WERI-Rb-1 (cell line): ENCODE measurements at regions not wholly inside any gene's neighbourhood (a gene's known extent, or its start where the extent isn't known, plus 50 kb on each side); places are given as distances from the start of the nearest gene placed in this dataset.
A peak's percentile ranks its signal among the peaks of the same experiment; 100 is the strongest.

ENCODE experiments used
- DNase-seq: peaks from one replicate; pipeline ENCODE4 v3.0.0-alpha.2; 2020
- H3K27ac ChIP-seq: fragments of 250-450 bp; sonication (Bioruptor Pico); 2 replicates; pipeline ENCODE4 v1.5.1; 2020; ENCODE audit warnings: mild to moderate bottlenecking, moderate library complexity
- H3K27me3 ChIP-seq: fragments of 250-450 bp; sonication (Bioruptor Pico); 2 replicates; pipeline ENCODE4 v1.5.1; 2021; ENCODE audit warnings: mild to moderate bottlenecking, low read depth, moderate library complexity; ENCODE audit not compliant: insufficient read depth, severe bottlenecking
- H3K36me3 ChIP-seq: fragments of 250-450 bp; sonication (Bioruptor Pico); 2 replicates; pipeline ENCODE4 v1.5.1; 2020; ENCODE audit warnings: mild to moderate bottlenecking, moderate library complexity
- H3K4me3 ChIP-seq: 2 replicates; pipeline ENCODE4 v1.5.1; 2011; ENCODE audit warnings: low read depth, mild to moderate bottlenecking, control low read depth, low read length
- H3K9me3 ChIP-seq: fragments of 250-450 bp; sonication (Bioruptor Pico); 2 replicates; pipeline ENCODE4 v1.5.1; 2021; ENCODE audit warnings: mild to moderate bottlenecking, moderate library complexity; ENCODE audit not compliant: severe bottlenecking
- TF ChIP-seq, protein P1 (sequence below): IDR thresholded peaks from 2 replicates; pipeline ENCODE4 v1.5.1; 2011; ENCODE audit warnings: low read depth, mild to moderate bottlenecking, control low read depth, inconsistent platforms, low read length

DNA sequence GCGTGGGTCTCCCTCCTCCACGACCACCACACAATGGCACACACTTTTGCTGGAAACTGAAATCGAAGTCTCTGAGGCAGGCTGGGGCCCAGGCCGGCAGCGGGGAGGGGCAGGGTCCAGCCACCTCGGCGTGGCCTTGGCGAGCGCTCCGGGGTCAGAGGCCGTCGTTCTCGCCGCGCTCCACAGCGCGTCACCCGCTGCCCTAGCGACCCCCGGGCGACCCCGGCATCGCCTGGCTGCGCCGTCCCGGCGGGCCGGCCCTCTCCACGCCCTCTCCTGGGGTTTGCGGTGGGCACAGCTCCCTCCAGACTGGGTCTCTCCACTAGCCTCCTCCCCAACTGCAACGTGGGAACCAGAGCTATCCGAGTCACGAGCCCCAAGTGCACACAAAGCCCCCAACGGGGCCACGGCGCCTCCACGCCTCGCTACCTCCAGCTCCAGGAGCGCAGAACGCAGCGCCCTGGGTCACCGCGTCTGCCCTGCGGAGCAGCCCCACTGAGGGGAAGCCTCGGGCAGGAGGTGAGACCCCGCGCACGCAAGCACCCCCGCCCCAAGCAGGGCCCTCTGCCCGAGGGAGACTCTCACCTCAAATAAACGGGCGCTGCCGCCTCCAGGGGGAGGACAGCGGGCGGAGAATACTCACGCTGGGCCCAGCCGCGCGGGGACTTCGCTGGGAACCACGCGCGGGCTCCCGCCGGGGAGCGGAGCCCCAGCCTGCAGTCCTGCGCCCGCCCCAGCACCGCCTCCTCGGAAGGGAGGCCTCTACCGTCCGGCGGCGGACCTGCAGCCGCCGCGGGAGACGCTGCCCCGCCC lies 134.0 kb upstream of the BARHL2 start:
- peak; percentile 22 for DNase-seq
- Histone ChIP-seq H3K36me3 (no peaks in the 10 kb centered on the region; the same call in 1 of the 2 replicates), H3K9me3 (no peaks in the 10 kb centered on the region), H3K27me3 (no peaks in the 10 kb centered on the region), H3K4me3 (peak overlapping the region; percentile 81), H3K27ac (peak overlapping the region; percentile 80)
- TF ChIP-seq, protein P1, sequence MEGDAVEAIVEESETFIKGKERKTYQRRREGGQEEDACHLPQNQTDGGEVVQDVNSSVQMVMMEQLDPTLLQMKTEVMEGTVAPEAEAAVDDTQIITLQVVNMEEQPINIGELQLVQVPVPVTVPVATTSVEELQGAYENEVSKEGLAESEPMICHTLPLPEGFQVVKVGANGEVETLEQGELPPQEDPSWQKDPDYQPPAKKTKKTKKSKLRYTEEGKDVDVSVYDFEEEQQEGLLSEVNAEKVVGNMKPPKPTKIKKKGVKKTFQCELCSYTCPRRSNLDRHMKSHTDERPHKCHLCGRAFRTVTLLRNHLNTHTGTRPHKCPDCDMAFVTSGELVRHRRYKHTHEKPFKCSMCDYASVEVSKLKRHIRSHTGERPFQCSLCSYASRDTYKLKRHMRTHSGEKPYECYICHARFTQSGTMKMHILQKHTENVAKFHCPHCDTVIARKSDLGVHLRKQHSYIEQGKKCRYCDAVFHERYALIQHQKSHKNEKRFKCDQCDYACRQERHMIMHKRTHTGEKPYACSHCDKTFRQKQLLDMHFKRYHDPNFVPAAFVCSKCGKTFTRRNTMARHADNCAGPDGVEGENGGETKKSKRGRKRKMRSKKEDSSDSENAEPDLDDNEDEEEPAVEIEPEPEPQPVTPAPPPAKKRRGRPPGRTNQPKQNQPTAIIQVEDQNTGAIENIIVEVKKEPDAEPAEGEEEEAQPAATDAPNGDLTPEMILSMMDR, result peak; percentile 79

DNA sequence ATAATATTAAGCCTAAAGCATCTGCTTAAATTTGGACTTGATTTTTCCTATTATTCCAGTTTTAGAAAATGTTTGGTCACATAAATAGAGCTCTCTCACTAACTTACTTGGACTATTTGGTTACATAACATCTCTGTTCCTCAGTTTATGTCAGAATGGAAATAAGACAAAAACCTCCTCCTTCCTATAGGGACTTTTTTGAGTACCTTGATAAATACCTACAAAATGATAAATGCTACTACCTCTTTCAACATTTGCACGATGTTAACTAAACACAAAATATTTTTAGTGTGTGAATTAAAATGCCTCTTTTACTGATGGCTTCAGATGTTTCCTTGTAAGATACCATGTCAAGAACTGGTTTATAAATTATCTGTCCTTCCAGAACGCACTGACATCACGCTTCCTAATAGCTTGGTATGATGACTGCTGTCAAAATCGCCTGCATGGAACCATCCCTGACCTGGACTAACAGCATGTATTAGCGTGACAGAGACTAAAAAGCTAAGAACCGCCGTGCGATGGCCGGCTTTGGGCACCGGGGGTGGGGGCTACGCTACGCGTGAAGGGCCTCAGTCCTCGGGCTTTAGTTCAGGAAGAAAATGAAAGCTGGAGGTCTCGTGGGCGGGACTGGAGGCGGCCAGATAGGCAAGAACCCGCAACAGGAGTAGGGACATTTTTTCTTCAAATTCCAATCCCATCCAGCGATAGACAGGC lies 133.2 kb upstream of the BARHL2 start:
- peak overlapping the region; percentile 80 for H3K27ac ChIP-seq
- no peaks in the 10 kb centered on the region for H3K27me3 ChIP-seq
- H3K36me3 ChIP-seq, result no peaks in the 10 kb centered on the region; the same call in 1 of the 2 replicates
- peak overlapping the region; percentile 81 for H3K4me3 ChIP-seq
- no peaks in the 10 kb centered on the region for H3K9me3 ChIP-seq
- DNase-seq, result peak; percentile 63
- TF ChIP-seq, protein P1, result no peak

DNA sequence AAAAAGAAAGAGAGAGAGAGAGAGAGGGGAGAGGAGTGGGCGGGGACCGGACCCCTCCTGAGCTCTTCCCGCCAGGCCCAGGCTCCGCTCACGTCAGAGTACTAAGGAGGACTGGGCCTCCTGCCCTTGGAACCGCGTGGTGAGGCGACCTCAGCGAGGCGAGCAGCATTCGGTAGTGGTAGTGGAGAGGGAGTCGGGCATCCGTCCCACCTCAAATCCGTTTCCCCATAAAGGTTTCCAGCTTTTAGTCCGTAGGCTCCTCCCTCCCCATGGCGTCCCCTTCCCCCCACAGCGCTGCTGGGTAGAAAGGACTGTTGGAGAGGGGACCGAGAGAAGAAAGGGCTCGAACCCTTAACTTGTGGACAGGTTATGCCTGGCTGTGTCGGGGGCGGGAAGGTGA lies 124.4 kb upstream of the BARHL2 start:
- Histone ChIP-seq H3K36me3 (no peaks in the 10 kb centered on the region), H3K4me3 (no peak overlapping the region), H3K9me3 (no peaks in the 10 kb centered on the region), H3K27ac (no peak overlapping the region), H3K27me3 (no peaks in the 10 kb centered on the region)
- TF ChIP-seq, protein P1, result no peak
- DNase-seq, result no peak

DNA sequence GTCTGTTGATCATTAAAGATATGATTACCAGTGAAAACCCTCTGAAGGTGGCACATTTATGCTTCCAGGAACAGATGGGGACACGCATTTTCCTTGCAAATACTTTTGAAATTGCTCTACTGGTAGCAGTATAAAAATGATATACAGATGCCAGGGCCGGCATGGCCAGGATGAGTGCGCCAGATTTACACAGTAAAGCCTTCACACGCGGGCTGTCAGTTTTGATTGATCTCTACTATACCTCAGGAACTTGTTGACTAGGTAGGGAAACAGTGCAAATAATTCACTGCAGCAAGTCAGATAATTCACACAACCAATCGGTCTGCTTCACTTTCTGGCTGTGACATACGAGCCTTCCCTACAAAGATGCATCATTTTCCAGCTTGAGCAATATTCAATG lies 123.2 kb upstream of the BARHL2 start:
- Histone ChIP-seq H3K9me3 (no peaks in the 10 kb centered on the region), H3K36me3 (no peaks in the 10 kb centered on the region), H3K27me3 (no peaks in the 10 kb centered on the region), H3K4me3 (no peak overlapping the region), H3K27ac (no peak overlapping the region)
- no peak for DNase-seq
- TF ChIP-seq, protein P1, result no peak

DNA sequence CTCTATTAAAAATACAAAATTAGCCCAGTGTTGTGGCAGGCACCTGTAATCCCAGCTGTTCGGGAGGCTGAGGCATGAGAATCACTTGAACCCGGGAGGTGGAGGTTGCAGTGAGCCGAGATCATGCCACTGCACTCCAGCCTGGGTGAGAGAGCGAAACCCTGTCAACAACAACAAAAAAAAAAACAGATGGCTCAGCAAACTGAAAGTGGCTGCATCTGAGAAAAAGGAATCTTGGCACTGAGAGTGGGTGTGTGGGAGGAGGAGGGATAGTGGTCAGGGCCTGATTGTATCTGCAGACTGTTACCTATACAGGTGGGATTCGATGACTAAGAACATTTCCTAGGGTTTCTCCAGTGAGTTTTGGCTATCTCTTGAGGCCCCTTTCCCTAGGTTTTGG lies 122.2 kb upstream of the BARHL2 start:
- DNase-seq, result no peak
- Histone ChIP-seq H3K27ac (no peak overlapping the region), H3K9me3 (no peaks in the 10 kb centered on the region), H3K27me3 (no peaks in the 10 kb centered on the region), H3K36me3 (no peaks in the 10 kb centered on the region), H3K4me3 (no peak overlapping the region)
- TF ChIP-seq, protein P1, result no peak
